ENCODE measurements at regions not wholly inside any gene's neighbourhood (a gene's known extent, or its start where the extent isn't known, plus 50 kb on each side); places are given as distances from the start of the nearest gene placed in this dataset.

DNA sequence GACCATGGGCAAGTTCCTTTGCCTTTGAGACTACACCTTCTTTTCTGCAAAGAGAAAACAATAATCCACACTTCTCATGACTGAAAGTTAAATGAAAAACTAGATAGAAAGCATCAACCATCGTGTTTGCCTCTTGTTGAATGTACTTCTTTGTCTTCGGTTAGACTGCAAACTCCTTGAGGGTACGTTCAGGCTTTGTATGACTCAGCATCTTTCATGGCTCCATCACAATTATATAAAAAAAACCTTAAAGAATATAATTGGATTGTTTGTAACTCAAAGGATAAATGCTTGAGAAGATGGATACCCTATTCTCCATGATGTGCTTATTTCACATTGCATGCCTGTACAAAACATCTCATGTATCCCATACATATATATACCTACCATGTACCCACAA, 439.2 kb downstream of the MAFB start:
- Histone ChIP-seq H3K4me2 (ENCODE audit: low read length) (no peak overlapping the region), H3F3A (ENCODE audit: control insufficient read depth, insufficient read depth) (no peaks in the 10 kb centered on the region), H3K9me3 (ENCODE audit: control insufficient read depth, insufficient read depth, low read length) (no peaks in the 10 kb centered on the region), H3K4me1 (ENCODE audit: control insufficient read depth, low read length) (no peaks in the 10 kb centered on the region), H4K20me1 (ENCODE audit: control insufficient read depth, insufficient read depth, low read depth, low read length) (no peaks in the 10 kb centered on the region), H3K27me3 (ENCODE audit: control insufficient read depth, low read length) (no peaks in the 10 kb centered on the region), H3K9me2 (replicated peaks; ENCODE audit: control insufficient read depth, low read length) (no peaks in the 10 kb centered on the region), H3K36me3 (ENCODE audit: control insufficient read depth, low read length) (no peaks in the 10 kb centered on the region), H3K79me2 (ENCODE audit: control insufficient read depth, low read length) (no peaks in the 10 kb centered on the region), H3K27ac (ENCODE audit: low read depth, low read length) (no peak overlapping the region), H3K4me3 (ENCODE audit: low read length) (no peak overlapping the region)
- TF ChIP-seq EZH2phosphoT487 (IDR thresholded peaks at IDR 0.05; ENCODE audit: borderline replicate concordance, low read length): no peak
- no peak for TF ChIP-seq CTCF (IDR thresholded peaks at IDR 0.05; ENCODE audit: low read depth, low read length, poor library complexity, severe bottlenecking)

DNA sequence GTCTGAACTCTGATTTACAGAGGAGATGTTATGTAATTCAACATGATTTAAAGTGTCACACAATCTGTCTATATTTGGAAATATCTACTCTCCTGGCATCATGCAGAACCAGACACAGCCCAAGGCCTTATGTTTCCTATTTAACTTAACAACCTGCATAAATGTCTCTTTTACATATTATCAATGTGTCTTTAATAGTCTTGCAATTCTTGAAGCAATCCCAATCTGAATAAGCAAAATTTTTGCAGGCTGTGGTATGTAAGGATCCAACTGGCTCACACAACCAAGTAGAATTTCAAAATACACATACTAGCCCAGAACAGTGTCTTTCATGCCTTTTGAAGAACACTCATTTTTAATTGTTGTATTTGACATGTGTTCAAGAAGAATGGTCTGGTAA, 443.2 kb downstream of the MAFB start:
- H3K4me1 ChIP-seq (ENCODE audit: control insufficient read depth, low read length): no peaks in the 10 kb centered on the region
- H4K20me1 ChIP-seq (ENCODE audit: control insufficient read depth, insufficient read depth, low read depth, low read length): no peaks in the 10 kb centered on the region
- H3K4me3 ChIP-seq (ENCODE audit: low read length): no peak overlapping the region
- H3K27me3 ChIP-seq (ENCODE audit: control insufficient read depth, low read length): no peaks in the 10 kb centered on the region; the same call in 1 of the 2 replicates
- H3K9me2 ChIP-seq (replicated peaks; ENCODE audit: control insufficient read depth, low read length): no peaks in the 10 kb centered on the region
- no peak overlapping the region for H3K4me2 ChIP-seq (ENCODE audit: low read length)
- no peaks in the 10 kb centered on the region for H3K36me3 ChIP-seq (ENCODE audit: control insufficient read depth, low read length)
- no peaks in the 10 kb centered on the region for H3K79me2 ChIP-seq (ENCODE audit: control insufficient read depth, low read length)
- H3K27ac ChIP-seq (ENCODE audit: low read depth, low read length): no peak overlapping the region
- H3F3A ChIP-seq (ENCODE audit: control insufficient read depth, insufficient read depth): no peaks in the 10 kb centered on the region
- TF ChIP-seq CTCF (IDR thresholded peaks at IDR 0.05; ENCODE audit: low read depth, low read length, poor library complexity, severe bottlenecking) (no peak), EZH2phosphoT487 (IDR thresholded peaks at IDR 0.05; ENCODE audit: borderline replicate concordance, low read length) (no peak)
- no peaks in the 10 kb centered on the region for H3K9me3 ChIP-seq (ENCODE audit: control insufficient read depth, insufficient read depth, low read length)

DNA sequence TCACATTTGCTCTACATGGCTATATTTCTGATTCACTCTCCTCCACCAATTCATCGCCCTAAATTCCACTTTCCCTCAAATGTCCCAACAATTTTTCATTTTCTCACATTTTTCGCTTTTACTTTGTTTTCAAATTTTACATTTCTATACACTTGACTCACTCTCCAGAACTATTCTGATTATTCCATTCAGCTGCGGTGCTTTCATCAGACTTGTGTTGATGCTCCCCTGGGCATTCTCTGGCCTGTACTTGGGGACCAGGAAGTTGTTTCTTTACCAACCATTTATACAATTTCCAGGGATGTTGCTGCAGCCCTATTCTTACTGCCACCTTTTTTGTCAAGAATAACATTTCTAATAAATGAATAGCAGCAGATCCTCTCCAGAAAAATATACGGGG, 444.8 kb downstream of the MAFB start:
- TF ChIP-seq EZH2phosphoT487 (IDR thresholded peaks at IDR 0.05; ENCODE audit: borderline replicate concordance, low read length) (no peak), CTCF (IDR thresholded peaks at IDR 0.05; ENCODE audit: low read depth, low read length, poor library complexity, severe bottlenecking) (no peak)
- Histone ChIP-seq H3K27me3 (ENCODE audit: control insufficient read depth, low read length) (peaks cover 3% of the 10 kb centered on the region; the same call in 1 of the 2 replicates), H3K79me2 (ENCODE audit: control insufficient read depth, low read length) (no peaks in the 10 kb centered on the region), H3K36me3 (ENCODE audit: control insufficient read depth, low read length) (no peaks in the 10 kb centered on the region), H3K9me2 (replicated peaks; ENCODE audit: control insufficient read depth, low read length) (no peaks in the 10 kb centered on the region), H3F3A (ENCODE audit: control insufficient read depth, insufficient read depth) (no peaks in the 10 kb centered on the region), H3K4me1 (ENCODE audit: control insufficient read depth, low read length) (no peaks in the 10 kb centered on the region), H3K9me3 (ENCODE audit: control insufficient read depth, insufficient read depth, low read length) (no peaks in the 10 kb centered on the region), H3K4me2 (ENCODE audit: low read length) (no peak overlapping the region), H4K20me1 (ENCODE audit: control insufficient read depth, insufficient read depth, low read depth, low read length) (no peaks in the 10 kb centered on the region), H3K4me3 (ENCODE audit: low read length) (no peak overlapping the region), H3K27ac (ENCODE audit: low read depth, low read length) (no peak overlapping the region)

Data from DOHH2 (cell line).